ENCODE measurements at regions not wholly inside any gene's neighbourhood (a gene's known extent, or its start where the extent isn't known, plus 50 kb on each side); places are given as distances from the start of the nearest gene placed in this dataset.

DNA sequence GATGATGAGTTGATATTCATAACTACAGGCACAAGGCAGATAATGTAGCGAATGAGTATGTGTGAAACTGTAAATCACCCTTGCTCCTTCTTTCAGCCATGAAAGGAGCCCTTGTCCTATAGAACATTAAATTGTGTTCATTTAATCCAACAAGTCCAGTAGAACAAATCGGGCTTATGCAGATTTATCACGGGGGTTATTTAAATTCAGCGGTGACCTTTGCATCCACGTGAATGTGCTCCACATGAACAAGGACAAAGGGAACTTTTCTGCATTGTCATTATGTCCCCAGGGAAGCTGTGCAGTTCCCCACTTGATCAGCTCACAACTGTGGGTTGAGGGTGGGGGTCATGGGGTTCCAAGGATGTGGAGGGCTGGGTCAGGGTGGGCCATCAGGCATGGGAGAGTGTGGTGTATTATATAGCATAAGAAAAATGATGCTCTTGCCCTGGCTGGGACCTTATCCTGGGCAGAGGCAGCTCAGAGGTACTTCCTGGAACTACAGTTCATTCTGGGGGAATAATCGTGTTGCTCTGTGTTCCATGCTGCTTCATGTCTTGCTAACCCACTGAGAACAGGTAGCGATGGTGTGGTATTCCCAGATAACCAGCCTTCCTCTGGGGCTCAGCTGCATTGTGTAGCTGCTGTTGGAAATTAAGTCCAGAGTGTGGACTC is 306.6 kb downstream of the FAT3 start:
- TF ChIP-seq, protein P1, sequence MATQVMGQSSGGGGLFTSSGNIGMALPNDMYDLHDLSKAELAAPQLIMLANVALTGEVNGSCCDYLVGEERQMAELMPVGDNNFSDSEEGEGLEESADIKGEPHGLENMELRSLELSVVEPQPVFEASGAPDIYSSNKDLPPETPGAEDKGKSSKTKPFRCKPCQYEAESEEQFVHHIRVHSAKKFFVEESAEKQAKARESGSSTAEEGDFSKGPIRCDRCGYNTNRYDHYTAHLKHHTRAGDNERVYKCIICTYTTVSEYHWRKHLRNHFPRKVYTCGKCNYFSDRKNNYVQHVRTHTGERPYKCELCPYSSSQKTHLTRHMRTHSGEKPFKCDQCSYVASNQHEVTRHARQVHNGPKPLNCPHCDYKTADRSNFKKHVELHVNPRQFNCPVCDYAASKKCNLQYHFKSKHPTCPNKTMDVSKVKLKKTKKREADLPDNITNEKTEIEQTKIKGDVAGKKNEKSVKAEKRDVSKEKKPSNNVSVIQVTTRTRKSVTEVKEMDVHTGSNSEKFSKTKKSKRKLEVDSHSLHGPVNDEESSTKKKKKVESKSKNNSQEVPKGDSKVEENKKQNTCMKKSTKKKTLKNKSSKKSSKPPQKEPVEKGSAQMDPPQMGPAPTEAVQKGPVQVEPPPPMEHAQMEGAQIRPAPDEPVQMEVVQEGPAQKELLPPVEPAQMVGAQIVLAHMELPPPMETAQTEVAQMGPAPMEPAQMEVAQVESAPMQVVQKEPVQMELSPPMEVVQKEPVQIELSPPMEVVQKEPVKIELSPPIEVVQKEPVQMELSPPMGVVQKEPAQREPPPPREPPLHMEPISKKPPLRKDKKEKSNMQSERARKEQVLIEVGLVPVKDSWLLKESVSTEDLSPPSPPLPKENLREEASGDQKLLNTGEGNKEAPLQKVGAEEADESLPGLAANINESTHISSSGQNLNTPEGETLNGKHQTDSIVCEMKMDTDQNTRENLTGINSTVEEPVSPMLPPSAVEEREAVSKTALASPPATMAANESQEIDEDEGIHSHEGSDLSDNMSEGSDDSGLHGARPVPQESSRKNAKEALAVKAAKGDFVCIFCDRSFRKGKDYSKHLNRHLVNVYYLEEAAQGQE (IDR thresholded peaks at IDR 0.05; ENCODE audit: low read depth), result no peak
- TF ChIP-seq EP300 (IDR thresholded peaks at IDR 0.05; ENCODE audit: borderline replicate concordance), result no peak
- no peak for TF ChIP-seq CREB1 (IDR thresholded peaks at IDR 0.05; ENCODE audit: low read depth)
- TF ChIP-seq NFIC (IDR thresholded peaks at IDR 0.05), result no peak
- TF ChIP-seq CEBPB (IDR thresholded peaks at IDR 0.05), result no peak
- no peak for TF ChIP-seq ZBTB7A (IDR thresholded peaks at IDR 0.05; ENCODE audit: low read depth)
- no peak for TF ChIP-seq YY1 (IDR thresholded peaks at IDR 0.05; ENCODE audit: low read depth)
